Keratinocyte (primary cell): ENCODE measurements at regions not wholly inside any gene's neighbourhood (a gene's known extent, or its start where the extent isn't known, plus 50 kb on each side); places are given as distances from the start of the nearest gene placed in this dataset.

Source experiments
- EZH2 ChIP-seq: IDR thresholded peaks from one replicate; pipeline ENCODE4 v1.6.1; 2012; ENCODE audit warnings: inconsistent platforms, mild to moderate bottlenecking, low read length, moderate library complexity
- TF ChIP-seq, protein P1 (sequence below), 3 experiments: IDR thresholded peaks in 1 of 3; conservative IDR thresholded peaks in 1 of 3; optimal IDR thresholded peaks in 1 of 3; 2 replicates in 2 of 3; 3 replicates in 1 of 3; pipeline versions ENCODE3 to v1.5.1; 2011; ENCODE audit warnings: low read length in 3 of 3, mild to moderate bottlenecking in 3 of 3, moderate library complexity in 2 of 3, control low read depth in 1 of 3, inconsistent platforms in 1 of 3; ENCODE audit not compliant: insufficient read depth in 2 of 3; ENCODE audit errors: extremely low read depth in 1 of 3

DNA sequence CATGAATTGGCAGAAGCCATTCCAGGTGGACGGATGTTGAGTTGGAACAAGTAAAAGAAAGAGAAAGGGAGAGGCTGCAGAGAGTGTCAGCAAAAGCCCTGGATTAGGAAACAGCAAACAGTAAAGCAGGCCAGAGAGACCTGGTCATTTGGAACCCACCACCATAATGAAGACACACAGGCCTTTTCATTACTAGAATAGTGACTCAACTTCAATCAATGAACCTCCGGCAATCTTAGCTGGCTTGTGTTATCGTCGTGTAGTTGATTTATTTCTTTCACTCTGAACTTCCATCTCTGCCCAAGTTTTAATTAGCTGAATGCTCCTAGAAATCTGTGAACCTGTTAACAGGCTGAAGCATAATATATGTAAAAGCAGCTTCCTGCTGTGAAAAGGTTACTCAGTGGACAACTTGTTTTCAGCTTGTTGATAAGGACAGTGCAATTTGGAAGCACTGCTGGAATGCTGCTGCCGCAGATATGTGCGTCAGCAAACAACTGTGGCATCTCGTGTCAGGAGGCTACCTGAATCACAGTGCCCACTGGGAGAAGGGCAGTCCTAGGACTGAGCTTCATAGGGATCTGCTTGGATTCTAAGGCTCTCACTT, 68.8 kb downstream of the SPANXN4 start:
- TF ChIP-seq, protein P1, sequence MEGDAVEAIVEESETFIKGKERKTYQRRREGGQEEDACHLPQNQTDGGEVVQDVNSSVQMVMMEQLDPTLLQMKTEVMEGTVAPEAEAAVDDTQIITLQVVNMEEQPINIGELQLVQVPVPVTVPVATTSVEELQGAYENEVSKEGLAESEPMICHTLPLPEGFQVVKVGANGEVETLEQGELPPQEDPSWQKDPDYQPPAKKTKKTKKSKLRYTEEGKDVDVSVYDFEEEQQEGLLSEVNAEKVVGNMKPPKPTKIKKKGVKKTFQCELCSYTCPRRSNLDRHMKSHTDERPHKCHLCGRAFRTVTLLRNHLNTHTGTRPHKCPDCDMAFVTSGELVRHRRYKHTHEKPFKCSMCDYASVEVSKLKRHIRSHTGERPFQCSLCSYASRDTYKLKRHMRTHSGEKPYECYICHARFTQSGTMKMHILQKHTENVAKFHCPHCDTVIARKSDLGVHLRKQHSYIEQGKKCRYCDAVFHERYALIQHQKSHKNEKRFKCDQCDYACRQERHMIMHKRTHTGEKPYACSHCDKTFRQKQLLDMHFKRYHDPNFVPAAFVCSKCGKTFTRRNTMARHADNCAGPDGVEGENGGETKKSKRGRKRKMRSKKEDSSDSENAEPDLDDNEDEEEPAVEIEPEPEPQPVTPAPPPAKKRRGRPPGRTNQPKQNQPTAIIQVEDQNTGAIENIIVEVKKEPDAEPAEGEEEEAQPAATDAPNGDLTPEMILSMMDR (optimal IDR thresholded peaks at IDR 0.05 in 1 of 3, IDR thresholded peaks at IDR 0.05 in 1 of 3, conservative IDR thresholded peaks at IDR 0.05 in 1 of 3; ENCODE audit: extremely low read depth in 1 of 3, insufficient read depth in 2 of 3, low read length in 3 of 3), result no peak
- TF ChIP-seq EZH2, result no peak
